B cell (primary cell): ENCODE measurements at regions not wholly inside any gene's neighbourhood (a gene's known extent, or its start where the extent isn't known, plus 50 kb on each side); places are given as distances from the start of the nearest gene placed in this dataset.

Experiments
- ATAC-seq: fragments of 200-7000 bp; cut with Tn5 transposase; one replicate; pipeline ENCODE4 v1.10.0; 2021; ENCODE audit warnings: low read depth, mild to moderate bottlenecking, moderate number of reproducible peaks, moderate library complexity
- CTCF ChIA-PET: fragments of 350-600 bp; sonication (Branson Sonifier 250); formaldehyde crosslinking; loops from one replicate; lab custom pipeline; 2021; ENCODE audit warnings: antibody characterized with exemption, inconsistent platforms; lab: Charles Lee
- POLR2A ChIA-PET: fragments of 350-600 bp; sonication (Branson Sonifier 250); formaldehyde crosslinking; loops from one replicate; lab custom pipeline; 2021; ENCODE audit warnings: antibody characterized with exemption; lab: Charles Lee
- DNase-seq: peaks from one replicate; pipeline ENCODE4 v3.0.0; 2013
- H2AFZ ChIP-seq: 2 replicates; pipeline ENCODE4 v1.6.1; 2012; ENCODE audit warnings: mild to moderate bottlenecking, low read depth, low read length; ENCODE audit not compliant: insufficient read depth, poor library complexity, severe bottlenecking
- H3K27ac ChIP-seq, 2 donors: 1 replicate in 1 of 2; 2 replicates in 1 of 2; pipeline ENCODE4 v1.5.1; 2012 to 2013; ENCODE audit warnings: low read length in 2 of 2, mild to moderate bottlenecking in 2 of 2, moderate library complexity in 1 of 2
- H3K27me3 ChIP-seq, 4 experiments: fragments of 200-600 bp in 1 of 4; sonication (generic) in 1 of 4; replicated peaks in 1 of 4; 1 replicate in 2 of 4; 2 replicates in 2 of 4; pipeline versions ENCODE4 v1.6.1 to v1.7.0; 2013 to 2016; ENCODE audit warnings: low read length in 3 of 4, mild to moderate bottlenecking in 2 of 4, mixed read lengths in 1 of 4, moderate library complexity in 1 of 4; ENCODE audit not compliant: insufficient read depth in 4 of 4, control insufficient read depth in 3 of 4; ENCODE audit errors: control extremely low read depth in 1 of 4
- H3K36me3 ChIP-seq, 2 experiments: replicated peaks in 1 of 2; 1 replicate in 1 of 2; 2 replicates in 1 of 2; pipeline versions ENCODE4 v1.6.1 to v1.7.1; 2013; ENCODE audit warnings: low read length in 1 of 2; ENCODE audit not compliant: insufficient read depth in 2 of 2, control insufficient read depth in 1 of 2; ENCODE audit errors: control extremely low read depth in 1 of 2, extremely low read depth in 1 of 2
- H3K4me1 ChIP-seq, 2 donors: fragments of 200-600 bp in 1 of 2; sonication (generic) in 1 of 2; 1 replicate in 1 of 2; 2 replicates in 1 of 2; pipeline versions ENCODE4 v1.5.1 to v1.6.1; 2013 to 2017; ENCODE audit warnings: low read length in 2 of 2; ENCODE audit not compliant: control insufficient read depth in 2 of 2, insufficient read depth in 2 of 2
- H3K4me2 ChIP-seq: replicated peaks from 2 replicates; pipeline ENCODE3; 2012; ENCODE audit warnings: mild to moderate bottlenecking, low read depth, low read length; ENCODE audit not compliant: poor library complexity, severe bottlenecking
- H3K4me3 ChIP-seq, 5 experiments: fragments of 200-600 bp in 1 of 5; sonication (generic) in 1 of 5; 1 replicate in 3 of 5; 2 replicates in 2 of 5; pipeline versions ENCODE4 v1.5.1 to v1.7.0; 2011 to 2016; ENCODE audit warnings: low read length in 4 of 5, mild to moderate bottlenecking in 4 of 5, low read depth in 2 of 5, control low read depth in 1 of 5, moderate library complexity in 1 of 5; ENCODE audit not compliant: insufficient read depth in 1 of 5; ENCODE audit errors: control extremely low read depth in 1 of 5, extremely low read depth in 1 of 5
- H3K79me2 ChIP-seq: fragments of 200-600 bp; sonication (generic); one replicate; pipeline ENCODE4 v1.6.0; 2016; ENCODE audit warnings: low read length; ENCODE audit not compliant: control insufficient read depth, insufficient read depth
- H3K9ac ChIP-seq: fragments of 200-600 bp; sonication (generic); 2 replicates; pipeline ENCODE4 v1.6.1; 2017; ENCODE audit warnings: mild to moderate bottlenecking, low read length, moderate library complexity
- H3K9me3 ChIP-seq, 3 donors: one replicate each; pipeline versions ENCODE4 v1.6.1 to v1.7.1; 2013; ENCODE audit warnings: low read length in 2 of 3; ENCODE audit not compliant: control insufficient read depth in 2 of 3, insufficient read depth in 1 of 3; ENCODE audit errors: control extremely low read depth in 1 of 3
- H4K20me1 ChIP-seq: 2 replicates; pipeline ENCODE4 v1.6.0; 2012; ENCODE audit warnings: mild to moderate bottlenecking, low read length; ENCODE audit not compliant: insufficient read depth, control insufficient read depth, poor library complexity, severe bottlenecking
- H3K27ac Mint-ChIP-seq: one replicate; pipeline ENCODE4 v1.8.0; 2021; ENCODE audit warnings: mixed read lengths
- H3K27me3 Mint-ChIP-seq: one replicate; pipeline ENCODE4 v1.8.0; 2021; ENCODE audit warnings: mixed read lengths
- H3K4me1 Mint-ChIP-seq: one replicate; pipeline ENCODE4 v1.8.0; 2021; ENCODE audit warnings: mixed read lengths
- H3K4me3 Mint-ChIP-seq: one replicate; pipeline ENCODE4 v1.8.0; 2021; ENCODE audit warnings: mixed read lengths
- H3K9me3 Mint-ChIP-seq: one replicate; pipeline ENCODE4 v1.8.0; 2022; ENCODE audit warnings: mixed read lengths; ENCODE audit not compliant: insufficient read depth
- CTCF ChIP-seq: fragments of 200-600 bp; IDR thresholded peaks from one replicate; pipeline ENCODE4 v1.8.0; 2022; ENCODE audit warnings: antibody characterized with exemption, mild to moderate bottlenecking
- EZH2 ChIP-seq: IDR thresholded peaks from 2 replicates; pipeline ENCODE4 v1.6.1; 2012; ENCODE audit warnings: borderline replicate concordance, low read depth, mild to moderate bottlenecking, moderate library complexity, low read length; ENCODE audit not compliant: insufficient read depth, poor library complexity, severe bottlenecking
- WGBS: methylation state at CpG from one replicate; pipeline ENCODE4 v1.1.5; 2013; ENCODE audit warnings: missing lambda C conversion rate; ENCODE audit not compliant: insufficient coverage; 5-methylcytosine and 5-hydroxymethylcytosine counted together
- intact Hi-C: fragments of 100-400 bp; cut with micrococcal nuclease; formaldehyde crosslinking; loops from one replicate; pipeline ENCODE4 v1.10.0; 2022

- Histone ChIP-seq H3K36me3 (no peaks in the 10 kb centered on the region), H3K27ac (peak overlapping the region; percentile 96 to 98), H4K20me1 (no peaks in the 10 kb centered on the region), H3K27me3 (no peaks in the 10 kb centered on the region), H3K9me3 (peaks cover 0 to 4% (median 0%) of the 10 kb centered on the region in 3 donors), H3K4me2 (peak overlapping the region; percentile 84), H3K79me2 (peaks cover 31% of the 10 kb centered on the region), H2AFZ (no peak overlapping the region), H3K9ac (peak overlapping the region; percentile 69), H3K4me3 (peak overlapping the region; percentile 39 to 63 (median 58)), H3K4me1 (peaks cover 91 to 100% of the 10 kb centered on the region in 2 donors)
- CTCF ChIA-PET, result interaction anchor here (0.6 to 2.9 kb wide), 9 partner anchors 16 to 168 kb away, joined by 3 to 25 read pairs (median 4); no protein-coding TSS in a partner anchor
- H3K4me3 Mint-ChIP-seq, result peak overlapping the region; percentile 93
- intact Hi-C loops, result loop anchor here (2.0 to 5.0 kb wide), 3 partner anchors 35 to 121 kb away; partner anchors contain the start of gene USP6NL
- no peak for TF ChIP-seq EZH2
- no peak for TF ChIP-seq CTCF
- peaks cover 92% of the 10 kb centered on the region for H3K4me1 Mint-ChIP-seq
- H3K27ac Mint-ChIP-seq, result peak overlapping the region; percentile 99
- DNase-seq (peak; percentile 64), ATAC-seq (no peak)
- 59% methylated on average over 6 of the region's 14 CpGs for WGBS
- POLR2A ChIA-PET, result interaction anchor here (0.7 to 1.7 kb wide), 8 partner anchors 12 to 168 kb away, joined by 3 to 9 read pairs (median 4); no protein-coding TSS in a partner anchor
- no peaks in the 10 kb centered on the region for H3K9me3 Mint-ChIP-seq
- no peaks in the 10 kb centered on the region for H3K27me3 Mint-ChIP-seq
Observed at GRCh38 chr10:11683529-11684320, 58.5 kb upstream of the ECHDC3 start.

- H2AFZ ChIP-seq, result no peak overlapping the region
- H3K4me1 Mint-ChIP-seq, result peaks cover 87% of the 10 kb centered on the region
- POLR2A ChIA-PET, result interaction anchor here (0.6 to 1.4 kb wide), 6 partner anchors 16 to 164 kb away, joined by 3 to 7 read pairs (median 4); no protein-coding TSS in a partner anchor
Observed at GRCh38 chr10:11682851-11683250, 59.3 kb upstream of the ECHDC3 start.

More at GRCh38 chr10:11682851-11683250, 59.3 kb upstream of the ECHDC3 start:
- DNase-seq (no peak), ATAC-seq (no peak)
- Histone ChIP-seq H3K9me3 (peaks cover 0 to 4% (median 0%) of the 10 kb centered on the region in 3 donors), H3K4me2 (peak overlapping the region; percentile 84), H3K4me1 (peaks cover 91 to 100% of the 10 kb centered on the region in 2 donors), H3K9ac (peak overlapping the region; percentile 9), H3K27me3 (no peaks in the 10 kb centered on the region), H3K27ac (peak overlapping the region; percentile 96 to 98), H4K20me1 (no peaks in the 10 kb centered on the region), H3K4me3 (peak overlapping the region in 3 of 5 experiments; percentile 13 to 63 (median 58)), H3K36me3 (no peaks in the 10 kb centered on the region), H3K79me2 (peaks cover 34% of the 10 kb centered on the region)
- Mint-ChIP-seq H3K27me3 (no peaks in the 10 kb centered on the region), H3K9me3 (no peaks in the 10 kb centered on the region), H3K27ac (peak overlapping the region; percentile 99), H3K4me3 (peak overlapping the region; percentile 93)
- WGBS, result 96% methylated on average over 10 of the region's 14 CpGs
- CTCF ChIA-PET, result interaction anchor here (0.6 to 2.1 kb wide), 8 partner anchors 24 to 164 kb away, joined by 3 to 6 read pairs (median 3); no protein-coding TSS in a partner anchor
- TF ChIP-seq EZH2 (no peak), CTCF (no peak)
- intact Hi-C loops, result loop anchor here (5.0 kb wide), 1 partner anchor 121 kb away; no protein-coding TSS in a partner anchor
